Activated CD4-positive, alpha-beta T cell treated with anti-CD3 and anti-CD28 coated beads for 36 hours (primary cell): ENCODE measurements at regions not wholly inside any gene's neighbourhood (a gene's known extent, or its start where the extent isn't known, plus 50 kb on each side); places are given as distances from the start of the nearest gene placed in this dataset.

Source experiments
- ATAC-seq: fragments of 200-7000 bp; cut with Tn5 transposase; one replicate; pipeline ENCODE4 v1.10.0; 2021; ENCODE audit warnings: mild to moderate bottlenecking, moderate library complexity
- CTCF ChIA-PET: fragments of 350-600 bp; sonication (Branson Sonifier 250); formaldehyde crosslinking; loops from one replicate; lab custom pipeline; 2021; ENCODE audit warnings: antibody characterized with exemption; lab: Charles Lee
- POLR2A ChIA-PET: fragments of 350-600 bp; sonication (Branson Sonifier 250); formaldehyde crosslinking; loops from one replicate; lab custom pipeline; 2021; ENCODE audit warnings: antibody characterized with exemption, inconsistent platforms; lab: Charles Lee
- DNase-seq: peaks from one replicate; pipeline ENCODE4 v3.0.0-alpha.2; 2020
- H3K27ac Mint-ChIP-seq: one replicate; pipeline ENCODE4 v1.8.0; 2021; ENCODE audit warnings: mixed read lengths
- H3K27me3 Mint-ChIP-seq: one replicate; pipeline ENCODE4 v1.8.0; 2021; ENCODE audit warnings: mixed read lengths
- H3K36me3 Mint-ChIP-seq: one replicate; pipeline ENCODE4 v1.8.0; 2021; ENCODE audit warnings: low read depth, mixed read lengths
- H3K4me1 Mint-ChIP-seq: one replicate; pipeline ENCODE4 v1.8.0; 2021; ENCODE audit warnings: mixed read lengths
- H3K4me3 Mint-ChIP-seq: one replicate; pipeline ENCODE4 v1.8.0; 2021; ENCODE audit warnings: mild to moderate bottlenecking, moderate library complexity, mixed read lengths
- H3K9me3 Mint-ChIP-seq: one replicate; pipeline ENCODE4 v1.8.0; 2021; ENCODE audit warnings: low read depth, mixed read lengths
- intact Hi-C, 2 experiments: fragments of 100-400 bp; cut with DNase I in 1 of 2; cut with micrococcal nuclease in 1 of 2; formaldehyde crosslinking; loops; one replicate each; pipeline versions ENCODE4 v1.14.2 to v1.15.1; 2022 to 2024; cut with DNase I, micrococcal nuclease

GRCh38 chr5:61808091-61808490, 476.0 kb downstream of the ZSWIM6 start:
- Mint-ChIP-seq H3K4me1 (no peaks in the 10 kb centered on the region), H3K36me3 (no peaks in the 10 kb centered on the region), H3K4me3 (no peak overlapping the region), H3K27ac (no peak overlapping the region), H3K9me3 (no peaks in the 10 kb centered on the region), H3K27me3 (peaks cover 9% of the 10 kb centered on the region)
- intact Hi-C loops: no loop called here
- POLR2A ChIA-PET: no interaction called here
- DNase-seq: no peak
- no peak for ATAC-seq
- CTCF ChIA-PET: no interaction called here

- ChIA-PET CTCF (no interaction called here), POLR2A (no interaction called here)
- no peak overlapping the region for H3K27ac Mint-ChIP-seq
- ATAC-seq (no peak), DNase-seq (no peak)
- H3K4me1 Mint-ChIP-seq: no peaks in the 10 kb centered on the region
- H3K9me3 Mint-ChIP-seq: no peaks in the 10 kb centered on the region
- intact Hi-C loops: no loop called here
- no peak overlapping the region for H3K4me3 Mint-ChIP-seq
- peaks cover 9% of the 10 kb centered on the region for H3K27me3 Mint-ChIP-seq
- no peaks in the 10 kb centered on the region for H3K36me3 Mint-ChIP-seq
Observed at GRCh38 chr5:61808909-61809308, 476.9 kb downstream of the ZSWIM6 start.

- Mint-ChIP-seq H3K4me1 (no peaks in the 10 kb centered on the region), H3K27ac (no peak overlapping the region), H3K9me3 (no peaks in the 10 kb centered on the region), H3K4me3 (no peak overlapping the region), H3K27me3 (peaks cover 9% of the 10 kb centered on the region), H3K36me3 (no peaks in the 10 kb centered on the region)
- POLR2A ChIA-PET: no interaction called here
- CTCF ChIA-PET: no interaction called here
- ATAC-seq (no peak), DNase-seq (no peak)
- intact Hi-C loops: no loop called here
Observed at GRCh38 chr5:61809651-61810050, 477.6 kb downstream of the ZSWIM6 start.

- ChIA-PET CTCF (no interaction called here), POLR2A (no interaction called here)
- Mint-ChIP-seq H3K27ac (no peak overlapping the region), H3K36me3 (no peaks in the 10 kb centered on the region), H3K4me1 (no peaks in the 10 kb centered on the region), H3K4me3 (no peak overlapping the region), H3K9me3 (no peaks in the 10 kb centered on the region), H3K27me3 (peaks cover 11% of the 10 kb centered on the region)
- ATAC-seq (no peak), DNase-seq (no peak)
- intact Hi-C loops: no loop called here
Observed at GRCh38 chr5:61811052-61811451, 479.0 kb downstream of the ZSWIM6 start.

- H3K4me3 Mint-ChIP-seq: no peak overlapping the region
- no peaks in the 10 kb centered on the region for H3K36me3 Mint-ChIP-seq
- H3K9me3 Mint-ChIP-seq: no peaks in the 10 kb centered on the region
- intact Hi-C loops: no loop called here
- peaks cover 11% of the 10 kb centered on the region for H3K27me3 Mint-ChIP-seq
- DNase-seq: no peak
- no peak overlapping the region for H3K27ac Mint-ChIP-seq
- no peaks in the 10 kb centered on the region for H3K4me1 Mint-ChIP-seq
- no peak for ATAC-seq
- ChIA-PET CTCF (interaction anchor here (1.8 kb wide), 1 partner anchor 8 kb away, joined by 8 read pairs; no protein-coding TSS in a partner anchor), POLR2A (no interaction called here)
Observed at GRCh38 chr5:61813361-61813760, 481.3 kb downstream of the ZSWIM6 start.

- POLR2A ChIA-PET: no interaction called here
- CTCF ChIA-PET: no interaction called here
- no peak overlapping the region for H3K27ac Mint-ChIP-seq
- no peaks in the 10 kb centered on the region for H3K36me3 Mint-ChIP-seq
- DNase-seq: no peak
- H3K9me3 Mint-ChIP-seq: no peaks in the 10 kb centered on the region
- no peaks in the 10 kb centered on the region for H3K4me1 Mint-ChIP-seq
- peaks cover 11% of the 10 kb centered on the region for H3K27me3 Mint-ChIP-seq
- intact Hi-C loops: no loop called here
- ATAC-seq: no peak
- no peak overlapping the region for H3K4me3 Mint-ChIP-seq
Observed at GRCh38 chr5:61815339-61815738, 483.3 kb downstream of the ZSWIM6 start.

- Mint-ChIP-seq H3K4me3 (no peak overlapping the region), H3K9me3 (no peaks in the 10 kb centered on the region), H3K27ac (no peak overlapping the region), H3K27me3 (peaks cover 7% of the 10 kb centered on the region), H3K36me3 (no peaks in the 10 kb centered on the region), H3K4me1 (no peaks in the 10 kb centered on the region)
- intact Hi-C loops: no loop called here
- CTCF ChIA-PET: interaction anchor here (0.6 kb wide), 1 partner anchor 16 kb away, joined by 5 read pairs; no protein-coding TSS in a partner anchor
- DNase-seq (no peak), ATAC-seq (no peak)
- POLR2A ChIA-PET: no interaction called here
Observed at GRCh38 chr5:61816146-61816545, 484.1 kb downstream of the ZSWIM6 start.

- H3K9me3 Mint-ChIP-seq: no peaks in the 10 kb centered on the region
- ATAC-seq (no peak), DNase-seq (no peak)
- H3K27ac Mint-ChIP-seq: no peak overlapping the region
- H3K36me3 Mint-ChIP-seq: no peaks in the 10 kb centered on the region
- no peak overlapping the region for H3K4me3 Mint-ChIP-seq
- POLR2A ChIA-PET: no interaction called here
- H3K4me1 Mint-ChIP-seq: no peaks in the 10 kb centered on the region
- intact Hi-C loops: no loop called here
- peaks cover 2% of the 10 kb centered on the region for H3K27me3 Mint-ChIP-seq
- CTCF ChIA-PET: interaction anchor here (0.6 kb wide), 1 partner anchor 16 kb away, joined by 5 read pairs; no protein-coding TSS in a partner anchor
Observed at GRCh38 chr5:61816585-61817450, 484.8 kb downstream of the ZSWIM6 start.

- POLR2A ChIA-PET: no interaction called here
- intact Hi-C loops: no loop called here
- CTCF ChIA-PET: no interaction called here
Observed at GRCh38 chr5:61817472-61818326, 485.6 kb downstream of the ZSWIM6 start.

GRCh38 chr5:61820836-61821235, 485.2 kb upstream of the KIF2A start:
- POLR2A ChIA-PET: no interaction called here
- no peak for ATAC-seq
- H3K36me3 Mint-ChIP-seq: no peaks in the 10 kb centered on the region

More at GRCh38 chr5:61817472-61818326, 485.6 kb downstream of the ZSWIM6 start:
- no peaks in the 10 kb centered on the region for H3K36me3 Mint-ChIP-seq
- peaks cover 2% of the 10 kb centered on the region for H3K27me3 Mint-ChIP-seq
- no peak overlapping the region for H3K4me3 Mint-ChIP-seq
- no peak for ATAC-seq
- H3K27ac Mint-ChIP-seq: no peak overlapping the region
- H3K9me3 Mint-ChIP-seq: no peaks in the 10 kb centered on the region
- DNase-seq: no peak
- H3K4me1 Mint-ChIP-seq: no peaks in the 10 kb centered on the region

GRCh38 chr5:61821561-61821960, 484.4 kb upstream of the KIF2A start:
- Mint-ChIP-seq H3K4me1 (no peaks in the 10 kb centered on the region), H3K4me3 (no peak overlapping the region), H3K27me3 (no peaks in the 10 kb centered on the region), H3K9me3 (no peaks in the 10 kb centered on the region), H3K27ac (no peak overlapping the region), H3K36me3 (no peaks in the 10 kb centered on the region)
- no peak for ATAC-seq
- intact Hi-C loops: no loop called here
- ChIA-PET POLR2A (no interaction called here), CTCF (interaction anchor here (1.5 kb wide), 1 partner anchor 9 kb away, joined by 8 read pairs; no protein-coding TSS in a partner anchor)
- no peak for DNase-seq

More at GRCh38 chr5:61820836-61821235, 485.2 kb upstream of the KIF2A start:
- no peak overlapping the region for H3K4me3 Mint-ChIP-seq
- CTCF ChIA-PET: interaction anchor here (1.5 kb wide), 1 partner anchor 8 kb away, joined by 8 read pairs; no protein-coding TSS in a partner anchor
- H3K9me3 Mint-ChIP-seq: no peaks in the 10 kb centered on the region
- no peaks in the 10 kb centered on the region for H3K4me1 Mint-ChIP-seq
- no peak overlapping the region for H3K27ac Mint-ChIP-seq
- no peak for DNase-seq
- H3K27me3 Mint-ChIP-seq: peaks cover 2% of the 10 kb centered on the region
- intact Hi-C loops: no loop called here
